DND-41 (cell line): ENCODE measurements at regions not wholly inside any gene's neighbourhood (a gene's known extent, or its start where the extent isn't known, plus 50 kb on each side); places are given as distances from the start of the nearest gene placed in this dataset.

Source experiments
- ATAC-seq: fragments of 200-7000 bp; cut with Tn5 transposase; 3 replicates; pipeline ENCODE4 v1.9.1; 2021; ENCODE audit warnings: low read depth; ENCODE audit not compliant: insufficient read depth
- DNase-seq: peaks from one replicate; pipeline ENCODE4 v3.0.0-alpha.2; 2020
- H2AFZ ChIP-seq: 2 replicates; pipeline ENCODE4 v1.6.0; 2012; ENCODE audit warnings: low read depth, low read length
- H3K27ac ChIP-seq: 2 replicates; pipeline ENCODE4 v1.5.1; 2012; ENCODE audit warnings: low read length, inconsistent platforms
- H3K27me3 ChIP-seq: fragments of 200-600 bp; sonication (generic); 2 replicates; pipeline ENCODE4 v1.6.0; 2012; ENCODE audit warnings: low read length, mild to moderate bottlenecking, inconsistent platforms; ENCODE audit not compliant: insufficient read depth, poor library complexity
- H3K36me3 ChIP-seq: 2 replicates; pipeline ENCODE4 v1.5.1; 2012; ENCODE audit warnings: low read length, inconsistent platforms; ENCODE audit not compliant: insufficient read depth
- H3K4me1 ChIP-seq: 2 replicates; pipeline ENCODE4 v1.5.1; 2012; ENCODE audit warnings: mild to moderate bottlenecking, low read length; ENCODE audit not compliant: insufficient read depth
- H3K4me2 ChIP-seq: 2 replicates; pipeline ENCODE4 v1.6.0; 2012; ENCODE audit warnings: mild to moderate bottlenecking, moderate library complexity, low read length, inconsistent platforms; ENCODE audit not compliant: insufficient read depth
- H3K4me3 ChIP-seq, 2 experiments: fragments of 200-600 bp in 1 of 2; shearing (Covaris generic) in 1 of 2; 2 replicates each; pipeline ENCODE4 v1.5.1; 2012 to 2016; ENCODE audit warnings: inconsistent platforms in 2 of 2, low read length in 2 of 2, mild to moderate bottlenecking in 2 of 2, low read depth in 1 of 2, moderate library complexity in 1 of 2
- H3K79me2 ChIP-seq: 2 replicates; pipeline ENCODE4 v1.6.0; 2012; ENCODE audit warnings: low read length, inconsistent platforms; ENCODE audit not compliant: insufficient read depth
- H3K9ac ChIP-seq: 2 replicates; pipeline ENCODE4 v1.6.0; 2012; ENCODE audit warnings: low read depth, mild to moderate bottlenecking, inconsistent platforms, low read length, moderate library complexity
- H3K9me3 ChIP-seq: 2 replicates; pipeline ENCODE4 v1.5.1; 2012; ENCODE audit warnings: low read length, moderate library complexity, mild to moderate bottlenecking, inconsistent platforms; ENCODE audit not compliant: insufficient read depth, severe bottlenecking
- H4K20me1 ChIP-seq: 2 replicates; pipeline ENCODE4 v1.6.0; 2012; ENCODE audit warnings: low read length; ENCODE audit not compliant: insufficient read depth
- CTCF ChIP-seq: IDR thresholded peaks from 2 replicates; pipeline ENCODE4 v1.5.1; 2012; ENCODE audit warnings: borderline replicate concordance, low read length, moderate library complexity, mild to moderate bottlenecking; ENCODE audit not compliant: poor library complexity, severe bottlenecking; ENCODE audit errors: extremely low read depth
- EZH2 ChIP-seq: IDR thresholded peaks from 3 replicates; pipeline ENCODE4 v1.6.1; 2012; ENCODE audit warnings: borderline replicate concordance, low read depth, mild to moderate bottlenecking, moderate library complexity, low read length, inconsistent platforms; ENCODE audit not compliant: severe bottlenecking

- Histone ChIP-seq H3K4me3 (no peak overlapping the region), H3K79me2 (no peaks in the 10 kb centered on the region), H2AFZ (no peak overlapping the region), H4K20me1 (no peaks in the 10 kb centered on the region), H3K27me3 (peaks cover 7% of the 10 kb centered on the region), H3K4me2 (no peak overlapping the region), H3K36me3 (no peaks in the 10 kb centered on the region), H3K9me3 (no peaks in the 10 kb centered on the region), H3K4me1 (no peaks in the 10 kb centered on the region), H3K27ac (no peak overlapping the region), H3K9ac (no peak overlapping the region)
- ATAC-seq (no peak), DNase-seq (no peak)
- TF ChIP-seq EZH2 (no peak), CTCF (no peak)
Measured at GRCh38 chr11:69211540-69211919, 55.8 kb downstream of the SMIM38 start.

GRCh38 chr11:69211920-69212797 lies 56.4 kb downstream of the SMIM38 start:
- TF ChIP-seq CTCF = no peak
- TF ChIP-seq EZH2 = no peak
- Histone ChIP-seq H3K9ac (no peak overlapping the region), H4K20me1 (no peaks in the 10 kb centered on the region), H3K79me2 (no peaks in the 10 kb centered on the region), H3K27ac (no peak overlapping the region), H3K27me3 (peaks cover 7% of the 10 kb centered on the region), H3K36me3 (no peaks in the 10 kb centered on the region), H3K4me2 (no peak overlapping the region), H3K4me3 (no peak overlapping the region), H2AFZ (no peak overlapping the region), H3K4me1 (no peaks in the 10 kb centered on the region), H3K9me3 (no peaks in the 10 kb centered on the region)
- ATAC-seq (no peak), DNase-seq (no peak)

GRCh38 chr11:69212798-69213110 lies 57.0 kb downstream of the SMIM38 start:
- Histone ChIP-seq H3K4me3 (no peak overlapping the region), H4K20me1 (no peaks in the 10 kb centered on the region), H3K36me3 (no peaks in the 10 kb centered on the region), H3K9ac (no peak overlapping the region), H3K4me2 (no peak overlapping the region), H3K4me1 (no peaks in the 10 kb centered on the region), H3K27ac (no peak overlapping the region), H2AFZ (no peak overlapping the region), H3K79me2 (no peaks in the 10 kb centered on the region), H3K27me3 (peaks cover 7% of the 10 kb centered on the region), H3K9me3 (no peaks in the 10 kb centered on the region)
- no peak for TF ChIP-seq EZH2
- TF ChIP-seq CTCF = no peak
- ATAC-seq = no peak
- DNase-seq = no peak

- Histone ChIP-seq H3K27ac (no peak overlapping the region), H4K20me1 (no peaks in the 10 kb centered on the region), H3K4me2 (no peak overlapping the region), H3K27me3 (peaks cover 7% of the 10 kb centered on the region), H3K79me2 (no peaks in the 10 kb centered on the region), H3K9me3 (no peaks in the 10 kb centered on the region), H2AFZ (no peak overlapping the region), H3K36me3 (no peaks in the 10 kb centered on the region), H3K4me3 (no peak overlapping the region), H3K4me1 (no peaks in the 10 kb centered on the region), H3K9ac (no peak overlapping the region)
- ATAC-seq (no peak), DNase-seq (no peak)
- TF ChIP-seq EZH2 (no peak), CTCF (no peak)
Measured at GRCh38 chr11:69213316-69213715, 57.6 kb downstream of the SMIM38 start.
